GM23248 (cell line): ENCODE measurements at regions not wholly inside any gene's neighbourhood (a gene's known extent, or its start where the extent isn't known, plus 50 kb on each side); places are given as distances from the start of the nearest gene placed in this dataset.

Experiments
- EZH2 ChIP-seq: fragments of 200-600 bp; sonication (generic); IDR thresholded peaks from 2 replicates; pipeline ENCODE4 v1.6.1; 2018; ENCODE audit warnings: antibody characterized with exemption, mild to moderate bottlenecking; ENCODE audit not compliant: insufficient read depth, poor library complexity, severe bottlenecking
- EZH2phosphoT487 ChIP-seq: fragments of 200-600 bp; sonication (generic); IDR thresholded peaks from 2 replicates; pipeline ENCODE4 v1.6.1; 2018; ENCODE audit warnings: antibody characterized with exemption, moderate library complexity, mild to moderate bottlenecking, low read depth; ENCODE audit not compliant: insufficient read depth

DNA sequence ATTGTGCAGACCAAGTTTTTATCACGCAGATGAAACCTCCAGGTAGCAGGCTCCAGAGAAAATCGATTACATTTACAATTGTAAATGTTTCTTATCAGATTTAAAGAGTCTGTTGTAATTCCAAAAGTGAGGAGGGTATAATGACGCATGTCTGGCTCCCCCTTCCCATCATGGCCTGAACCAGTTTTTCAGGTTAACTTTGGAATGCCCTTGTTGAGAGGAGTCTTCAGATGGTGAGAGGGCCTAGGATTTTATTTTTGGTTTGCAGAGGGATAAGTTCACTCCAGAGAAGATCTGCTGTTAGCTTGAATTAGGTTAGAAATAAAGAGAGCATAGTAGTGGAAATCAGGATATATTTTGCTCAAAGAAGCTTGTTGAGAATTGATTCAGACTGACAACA, 1028.3 kb upstream of the B3GALT2 start:
- TF ChIP-seq EZH2 (no peak), EZH2phosphoT487 (no peak)
